GM06990 (cell line): ENCODE measurements at regions not wholly inside any gene's neighbourhood (a gene's known extent, or its start where the extent isn't known, plus 50 kb on each side); places are given as distances from the start of the nearest gene placed in this dataset.

ENCODE experiments used
- DNase-seq: peaks from one replicate; pipeline ENCODE4 v3.0.0-alpha.2; 2011; ENCODE audit not compliant: insufficient read length; ENCODE audit errors: extremely low read depth
- H3K27me3 ChIP-seq: replicated peaks from 2 replicates; pipeline ENCODE4 v1.6.0; 2011; ENCODE audit warnings: low read length; ENCODE audit not compliant: control insufficient read depth, insufficient read depth
- H3K36me3 ChIP-seq: 2 replicates; pipeline ENCODE4 v1.5.1; 2011; ENCODE audit warnings: low read length; ENCODE audit not compliant: control insufficient read depth, insufficient read depth
- H3K4me3 ChIP-seq: replicated peaks from 2 replicates; pipeline ENCODE4 v1.5.1; 2011; ENCODE audit warnings: low read depth, mild to moderate bottlenecking, control low read depth, low read length
- TF ChIP-seq, protein P1 (sequence below): IDR thresholded peaks from 2 replicates; pipeline ENCODE4 v1.5.1; 2011; ENCODE audit warnings: low read length, control low read depth, mild to moderate bottlenecking, inconsistent platforms; ENCODE audit not compliant: insufficient read depth, poor library complexity, severe bottlenecking

DNA sequence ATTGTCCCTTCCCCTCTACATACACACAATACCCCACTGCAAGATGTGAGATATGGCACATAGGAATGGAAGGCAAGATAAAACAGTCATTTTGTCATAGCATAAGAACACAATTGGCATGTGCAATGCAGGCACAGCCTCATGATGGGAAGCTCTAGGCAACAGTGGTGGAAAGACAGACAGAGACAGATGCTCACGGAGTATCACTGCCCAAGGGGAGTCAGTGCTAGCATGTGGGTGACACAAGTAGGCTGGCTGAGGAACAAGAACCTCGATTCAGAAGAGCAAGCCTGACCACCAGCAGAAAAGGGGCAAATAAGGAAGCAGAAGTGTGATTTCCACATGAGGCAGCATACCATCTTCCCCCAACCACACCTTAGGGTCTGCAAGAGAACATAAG is 323.6 kb downstream of the PAX3 start:
- TF ChIP-seq, protein P1, sequence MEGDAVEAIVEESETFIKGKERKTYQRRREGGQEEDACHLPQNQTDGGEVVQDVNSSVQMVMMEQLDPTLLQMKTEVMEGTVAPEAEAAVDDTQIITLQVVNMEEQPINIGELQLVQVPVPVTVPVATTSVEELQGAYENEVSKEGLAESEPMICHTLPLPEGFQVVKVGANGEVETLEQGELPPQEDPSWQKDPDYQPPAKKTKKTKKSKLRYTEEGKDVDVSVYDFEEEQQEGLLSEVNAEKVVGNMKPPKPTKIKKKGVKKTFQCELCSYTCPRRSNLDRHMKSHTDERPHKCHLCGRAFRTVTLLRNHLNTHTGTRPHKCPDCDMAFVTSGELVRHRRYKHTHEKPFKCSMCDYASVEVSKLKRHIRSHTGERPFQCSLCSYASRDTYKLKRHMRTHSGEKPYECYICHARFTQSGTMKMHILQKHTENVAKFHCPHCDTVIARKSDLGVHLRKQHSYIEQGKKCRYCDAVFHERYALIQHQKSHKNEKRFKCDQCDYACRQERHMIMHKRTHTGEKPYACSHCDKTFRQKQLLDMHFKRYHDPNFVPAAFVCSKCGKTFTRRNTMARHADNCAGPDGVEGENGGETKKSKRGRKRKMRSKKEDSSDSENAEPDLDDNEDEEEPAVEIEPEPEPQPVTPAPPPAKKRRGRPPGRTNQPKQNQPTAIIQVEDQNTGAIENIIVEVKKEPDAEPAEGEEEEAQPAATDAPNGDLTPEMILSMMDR: no peak
- no peaks in the 10 kb centered on the region for H3K36me3 ChIP-seq
- no peak overlapping the region for H3K4me3 ChIP-seq
- no peak for DNase-seq
- H3K27me3 ChIP-seq: no peaks in the 10 kb centered on the region; the same call in 1 of the 2 replicates

DNA sequence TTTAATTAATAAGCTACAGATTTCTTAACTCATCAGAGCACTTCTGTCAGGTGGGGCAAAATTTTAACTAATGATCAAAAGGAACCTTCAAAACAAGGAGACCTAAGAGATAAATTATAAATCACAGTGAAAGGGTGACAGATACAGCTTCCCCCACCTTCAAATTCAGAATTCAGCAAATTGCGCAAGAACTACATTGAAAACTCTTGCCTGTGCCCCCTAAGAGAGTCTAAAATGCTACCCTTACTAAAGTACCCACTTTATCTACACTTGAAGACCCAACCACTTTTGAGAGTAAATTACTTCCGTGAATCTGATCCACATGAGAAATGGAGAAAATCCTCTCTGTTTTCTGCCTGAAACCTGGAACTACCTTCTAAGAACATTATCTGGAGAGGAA is 324.9 kb downstream of the PAX3 start:
- TF ChIP-seq, protein P1: no peak
- H3K36me3 ChIP-seq: no peaks in the 10 kb centered on the region
- no peak overlapping the region for H3K4me3 ChIP-seq
- DNase-seq: no peak
- no peaks in the 10 kb centered on the region; the same call in 1 of the 2 replicates for H3K27me3 ChIP-seq

DNA sequence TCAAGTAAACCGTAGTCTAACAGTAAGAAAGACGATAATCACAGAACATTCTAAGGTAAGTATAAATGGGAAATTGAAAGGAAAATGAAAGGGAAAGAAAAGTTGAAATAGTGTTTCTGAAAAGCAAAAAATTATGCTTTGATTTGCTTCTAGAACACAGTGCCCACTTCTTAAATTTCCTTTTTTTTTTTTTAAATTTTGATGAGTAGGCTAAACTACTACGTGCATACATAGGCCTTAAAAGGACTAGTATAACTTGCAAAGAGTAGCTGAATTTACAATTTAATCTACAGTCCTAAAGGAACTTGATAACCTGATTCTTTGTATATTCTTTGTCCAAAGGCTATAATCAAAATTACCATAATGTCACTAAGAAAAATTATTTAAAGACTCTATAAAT is 325.3 kb downstream of the PAX3 start:
- TF ChIP-seq, protein P1: no peak
- no peaks in the 10 kb centered on the region; the same call in 1 of the 2 replicates for H3K27me3 ChIP-seq
- no peak overlapping the region for H3K4me3 ChIP-seq
- H3K36me3 ChIP-seq: no peaks in the 10 kb centered on the region
- no peak for DNase-seq

DNA sequence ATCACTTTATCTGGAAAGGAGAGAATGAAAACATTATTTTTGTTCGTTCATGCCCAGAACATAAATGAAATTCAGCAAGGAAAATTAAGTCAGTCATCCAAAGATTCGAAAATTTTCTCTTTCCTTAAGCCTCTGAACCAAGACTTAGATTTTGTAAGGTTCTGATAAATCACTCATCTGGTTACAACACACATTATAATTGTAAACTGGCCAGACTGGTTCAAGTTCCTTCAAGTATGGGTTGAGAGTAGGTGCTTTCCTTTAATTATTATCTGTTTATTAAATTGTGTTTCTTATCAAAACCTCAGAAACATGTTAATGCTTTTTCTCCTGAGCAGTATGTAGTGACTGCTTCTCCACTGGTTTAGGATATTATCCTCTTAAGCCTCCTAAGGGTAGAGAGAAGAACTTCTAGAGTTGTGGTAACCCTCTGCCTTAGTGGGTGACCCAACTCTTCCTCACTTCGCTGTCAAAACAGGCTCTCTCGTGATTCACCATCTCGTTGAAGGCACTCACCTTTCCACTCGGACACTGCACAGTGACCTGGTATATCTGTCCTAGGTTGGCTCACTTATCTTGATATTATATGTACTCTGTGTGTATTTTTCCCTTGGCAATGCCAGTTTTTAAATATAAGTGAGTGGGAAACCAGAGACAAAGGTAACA is 325.9 kb downstream of the PAX3 start:
- no peak for DNase-seq
- no peak overlapping the region for H3K4me3 ChIP-seq
- H3K36me3 ChIP-seq: no peaks in the 10 kb centered on the region
- TF ChIP-seq, protein P1: no peak
- no peaks in the 10 kb centered on the region for H3K27me3 ChIP-seq

DNA sequence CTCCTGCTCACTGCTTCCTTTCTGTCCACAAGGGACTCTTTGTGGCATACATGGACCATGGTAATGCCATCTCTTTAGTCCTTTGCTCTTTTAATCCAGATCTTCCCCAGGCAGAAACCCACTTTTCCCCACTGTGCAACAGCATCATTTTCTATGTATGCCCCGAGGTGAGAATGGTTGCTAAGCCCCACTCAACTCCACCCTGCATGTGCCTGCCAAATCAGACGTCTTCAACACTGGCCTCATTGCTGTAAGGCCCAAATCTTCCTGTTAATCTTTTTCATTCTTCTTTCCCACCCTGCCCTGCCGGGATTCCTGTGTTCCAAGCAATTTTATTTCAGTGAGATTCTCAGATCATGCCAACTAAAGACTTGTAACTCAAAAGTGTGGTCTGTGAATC is 328.4 kb downstream of the PAX3 start:
- H3K36me3 ChIP-seq: no peaks in the 10 kb centered on the region
- no peak overlapping the region for H3K4me3 ChIP-seq
- DNase-seq: no peak
- H3K27me3 ChIP-seq: no peaks in the 10 kb centered on the region
- TF ChIP-seq, protein P1: no peak

DNA sequence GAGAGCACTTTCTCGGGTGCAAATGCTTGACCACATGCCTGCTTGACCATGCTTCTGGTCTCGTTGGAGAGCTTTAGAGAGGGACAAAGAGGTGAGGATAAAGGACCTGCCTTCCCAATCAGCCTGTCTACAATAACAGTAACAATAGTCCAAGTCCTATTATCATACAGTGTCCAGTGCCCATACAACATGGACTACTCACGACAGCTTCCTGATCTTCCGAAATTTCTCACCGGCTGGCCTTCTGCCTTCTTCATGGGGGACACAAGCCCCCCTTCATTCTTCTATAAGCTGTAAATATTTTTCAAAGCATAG is 329.0 kb downstream of the PAX3 start:
- DNase-seq: no peak
- H3K27me3 ChIP-seq: no peaks in the 10 kb centered on the region
- H3K36me3 ChIP-seq: no peaks in the 10 kb centered on the region
- TF ChIP-seq, protein P1: no peak
- H3K4me3 ChIP-seq: no peak overlapping the region
